ENCODE measurements at regions not wholly inside any gene's neighbourhood (a gene's known extent, or its start where the extent isn't known, plus 50 kb on each side); places are given as distances from the start of the nearest gene placed in this dataset.

- Histone ChIP-seq H3K9me3 (ENCODE audit: control insufficient read depth, low read depth, low read length) (no peaks in the 10 kb centered on the region), H2BK12ac (ENCODE audit: insufficient read length, low read depth, low read length) (no peak overlapping the region)
- H3K27me3 Mint-ChIP-seq (ENCODE audit: low read depth): peaks cover 61% of the 10 kb centered on the region
These were observed 57.2 kb downstream of the CAMK2N1 start for GRCh38 chr1:20428841-20429240.

More at GRCh38 chr1:20428841-20429240, 57.2 kb downstream of the CAMK2N1 start:
- peaks cover under 1 to 7% of the 10 kb centered on the region in 2 experiments; a peak in 3 of 5 replicates for H3K9me3 Mint-ChIP-seq
- H3K36me3 Mint-ChIP-seq (ENCODE audit: insufficient read depth in 1 of 3, low read depth in 3 of 3): no peaks in the 10 kb centered on the region; a peak in 1 of 7 replicates
- Histone ChIP-seq H2BK20ac (ENCODE audit: low read depth, low read length, poor library complexity, severe bottlenecking) (no peak overlapping the region), H3K27ac (ENCODE audit: insufficient read length, low read depth, low read length) (no peak overlapping the region), H4K20me1 (ENCODE audit: control insufficient read depth, insufficient read depth, insufficient read length) (peaks cover 3% of the 10 kb centered on the region), H4K8ac (replicated peaks; ENCODE audit: insufficient read length, low read depth, low read length) (no peak overlapping the region), H3K56ac (ENCODE audit: insufficient read length, low read depth, low read length) (no peak overlapping the region), H2AFZ (ENCODE audit: low read length) (no peak overlapping the region), H3K18ac (ENCODE audit: insufficient read length, low read depth, low read length) (no peak overlapping the region), H3K23ac (ENCODE audit: insufficient read length, low read depth, low read length) (no peak overlapping the region), H3T11ph (ENCODE audit: low read length) (no peak overlapping the region), H3K23me2 (ENCODE audit: insufficient read length, low read depth, low read length, poor library complexity, severe bottlenecking) (no peaks in the 10 kb centered on the region), H3K79me1 (ENCODE audit: insufficient read depth, low read depth, low read length, poor library complexity, severe bottlenecking) (no peaks in the 10 kb centered on the region), H2BK5ac (ENCODE audit: insufficient read length, low read length) (no peak overlapping the region), H2BK120ac (ENCODE audit: low read depth, low read length, poor library complexity, severe bottlenecking) (no peak overlapping the region), H3K79me2 (ENCODE audit: insufficient read depth, low read length) (no peaks in the 10 kb centered on the region), H3K27me3 (ENCODE audit: insufficient read depth, low read length) (no peaks in the 10 kb centered on the region), H4K91ac (ENCODE audit: insufficient read length, low read depth, low read length) (no peak overlapping the region), H3K4ac (ENCODE audit: low read depth, low read length) (no peak overlapping the region), H3K9ac (ENCODE audit: extremely low read depth, insufficient read length, low read length) (no peak overlapping the region), H4K5ac (ENCODE audit: insufficient read length, low read depth, low read length) (no peak overlapping the region), H3K14ac (ENCODE audit: insufficient read depth, low read length) (no peak overlapping the region), H2AK5ac (ENCODE audit: insufficient read length, low read length) (no peak overlapping the region), H2BK15ac (ENCODE audit: low read depth, low read length) (no peak overlapping the region), H3K4me2 (ENCODE audit: insufficient read depth, insufficient read length, low read length) (no peak overlapping the region), H3K4me1 (ENCODE audit: insufficient read depth, low read length) (no peaks in the 10 kb centered on the region)
- no peak for TF ChIP-seq CTCF (conservative IDR thresholded peaks at IDR 0.05)
- WGBS (ENCODE audit: extremely low coverage, insufficient read length, low lambda C conversion rate): no CpG with 5 or more reads among the region's 6 CpGs
- no peak for DNase-seq
- no peak overlapping the region for H3K27ac Mint-ChIP-seq
- H3K4me1 Mint-ChIP-seq: peaks cover 2 to 12% of the 10 kb centered on the region in 2 experiments; a peak in 3 of 4 replicates
- H3K4me3 Mint-ChIP-seq: no peak overlapping the region

Data from H9 (cell line).